GM21786 (cell line): ENCODE measurements at regions not wholly inside any gene's neighbourhood (a gene's known extent, or its start where the extent isn't known, plus 50 kb on each side); places are given as distances from the start of the nearest gene placed in this dataset.

Source experiments
- ATAC-seq: cut with Tn5 transposase; IDR thresholded peaks from one replicate; pipeline ENCODE4 v1.9.1; 2021; ENCODE audit not compliant: unreplicated experiment

GRCh38 chr4:117425636-117426035, 340.3 kb upstream of the TRAM1L1 start:
- ATAC-seq, result no peak

- ATAC-seq, result no peak
These were observed 343.2 kb upstream of the TRAM1L1 start for GRCh38 chr4:117428536-117428935.

- no peak for ATAC-seq
These were observed 343.7 kb upstream of the TRAM1L1 start for GRCh38 chr4:117429061-117429460.

GRCh38 chr4:117429506-117429905, 344.1 kb upstream of the TRAM1L1 start:
- ATAC-seq, result no peak

- ATAC-seq, result no peak
These were observed 349.0 kb upstream of the TRAM1L1 start for GRCh38 chr4:117434424-117434823.

GRCh38 chr4:117447925-117448324, 362.5 kb upstream of the TRAM1L1 start:
- no peak for ATAC-seq

- no peak for ATAC-seq
These were observed 369.7 kb upstream of the TRAM1L1 start for GRCh38 chr4:117455088-117455487.

- ATAC-seq, result no peak
These were observed 381.0 kb upstream of the TRAM1L1 start for GRCh38 chr4:117466388-117466787.

GRCh38 chr4:117467404-117467803, 382.0 kb upstream of the TRAM1L1 start:
- ATAC-seq, result no peak

GRCh38 chr4:117474987-117475386, 389.6 kb upstream of the TRAM1L1 start:
- ATAC-seq, result no peak

GRCh38 chr4:117477925-117478324, 392.5 kb upstream of the TRAM1L1 start:
- ATAC-seq, result no peak

GRCh38 chr4:117478702-117479101, 393.3 kb upstream of the TRAM1L1 start:
- ATAC-seq, result no peak

- no peak for ATAC-seq
These were observed 394.3 kb upstream of the TRAM1L1 start for GRCh38 chr4:117479673-117480072.

- no peak for ATAC-seq
These were observed 396.4 kb upstream of the TRAM1L1 start for GRCh38 chr4:117481742-117482141.

- no peak for ATAC-seq
These were observed 403.3 kb upstream of the TRAM1L1 start for GRCh38 chr4:117488692-117489091.

- ATAC-seq, result no peak
These were observed 403.7 kb upstream of the TRAM1L1 start for GRCh38 chr4:117489107-117489506.

- no peak for ATAC-seq
These were observed 406.1 kb upstream of the TRAM1L1 start for GRCh38 chr4:117491516-117491915.

GRCh38 chr4:117495802-117496201, 410.4 kb upstream of the TRAM1L1 start:
- no peak for ATAC-seq

- ATAC-seq, result no peak
These were observed 427.0 kb upstream of the TRAM1L1 start for GRCh38 chr4:117512414-117512813.

GRCh38 chr4:117514391-117515175, 429.2 kb upstream of the TRAM1L1 start:
- ATAC-seq, result no peak

- ATAC-seq, result no peak
These were observed 430.5 kb upstream of the TRAM1L1 start for GRCh38 chr4:117515921-117516320.

GRCh38 chr4:117527601-117528000, 442.2 kb upstream of the TRAM1L1 start:
- no peak for ATAC-seq

GRCh38 chr4:117529401-117529800, 444.0 kb upstream of the TRAM1L1 start:
- no peak for ATAC-seq
